IMR-90 (cell line): ENCODE measurements at regions not wholly inside any gene's neighbourhood (a gene's known extent, or its start where the extent isn't known, plus 50 kb on each side); places are given as distances from the start of the nearest gene placed in this dataset.

Experiments
- ATAC-seq: fragments of 200-7000 bp; cut with Tn5 transposase; 2 replicates; pipeline ENCODE4 v1.9.1; 2020; ENCODE audit warnings: low read depth, mild to moderate bottlenecking, moderate library complexity
- BruUV-seq: library from RNA; stranded (reverse); fragments of 400-500 nt; replicated peaks from 2 replicates; lab custom pipeline; 2021; lab: Mats Ljungman, UMichigan
- CTCF ChIA-PET: fragments of 300-600 bp; formaldehyde crosslinking; extraction: SDS; loops from one replicate; lab custom pipeline; 2021; ENCODE audit warnings: antibody characterized with exemption; lab: Yijun Ruan, JAX
- POLR2A ChIA-PET: fragments of 300-600 bp; sonication (Branson Sonifier 250); formaldehyde crosslinking; loops from one replicate; lab custom pipeline; 2022; ENCODE audit warnings: antibody characterized with exemption; ENCODE audit not compliant: unreplicated experiment; lab: Charles Lee
- DNase-seq: peaks from one replicate; pipeline ENCODE4 v3.0.0; 2013
- H2AFZ ChIP-seq: replicated peaks from 2 replicates; pipeline ENCODE3; 2013; ENCODE audit warnings: low read length, mild to moderate bottlenecking; ENCODE audit not compliant: poor library complexity
- H2AK5ac ChIP-seq: 2 replicates; pipeline ENCODE4 v1.6.1; 2013; ENCODE audit warnings: low read depth, low read length, inconsistent platforms
- H2AK9ac ChIP-seq: replicated peaks from 2 replicates; pipeline ENCODE3; 2013; ENCODE audit warnings: mild to moderate bottlenecking, low read depth, low read length, moderate library complexity; ENCODE audit not compliant: poor library complexity
- H2BK120ac ChIP-seq: 2 replicates; pipeline ENCODE4 v1.6.1; 2013; ENCODE audit warnings: low read depth, low read length, inconsistent platforms
- H2BK15ac ChIP-seq: 3 replicates; pipeline ENCODE4 v1.6.1; 2013; ENCODE audit warnings: low read depth, low read length, inconsistent platforms
- H2BK20ac ChIP-seq: 2 replicates; pipeline ENCODE4 v1.6.1; 2013; ENCODE audit warnings: low read depth, mild to moderate bottlenecking, inconsistent platforms, low read length, moderate library complexity
- H2BK5ac ChIP-seq: 2 replicates; pipeline ENCODE4 v1.6.1; 2013; ENCODE audit warnings: mild to moderate bottlenecking, low read depth, low read length, inconsistent platforms; ENCODE audit not compliant: poor library complexity, severe bottlenecking
- H3K14ac ChIP-seq: replicated peaks from 2 replicates; pipeline ENCODE4 v1.6.1; 2013; ENCODE audit warnings: low read depth, low read length, inconsistent platforms
- H3K18ac ChIP-seq: 2 replicates; pipeline ENCODE4 v1.6.1; 2013; ENCODE audit warnings: low read depth, low read length, control low read depth
- H3K23ac ChIP-seq: 2 replicates; pipeline ENCODE4 v1.6.1; 2013; ENCODE audit warnings: low read depth, low read length, inconsistent platforms
- H3K27ac ChIP-seq: 2 replicates; pipeline ENCODE4 v1.5.1; 2013; ENCODE audit warnings: mild to moderate bottlenecking, control low read depth, low read length; ENCODE audit not compliant: insufficient read depth
- H3K27me3 ChIP-seq: 2 replicates; pipeline ENCODE4 v1.6.1; 2013; ENCODE audit warnings: low read length; ENCODE audit not compliant: control insufficient read depth, insufficient read depth
- H3K36me3 ChIP-seq: 2 replicates; pipeline ENCODE4 v1.6.1; 2013; ENCODE audit warnings: low read length, mixed read lengths; ENCODE audit not compliant: control insufficient read depth, insufficient read depth
- H3K4ac ChIP-seq: 2 replicates; pipeline ENCODE4 v1.6.1; 2013; ENCODE audit warnings: low read depth, low read length, inconsistent platforms
- H3K4me1 ChIP-seq: 2 replicates; pipeline ENCODE4 v1.6.1; 2013; ENCODE audit warnings: low read length, mixed read lengths; ENCODE audit not compliant: control insufficient read depth, insufficient read depth
- H3K4me2 ChIP-seq: 2 replicates; pipeline ENCODE4 v1.6.1; 2013; ENCODE audit warnings: low read depth, mild to moderate bottlenecking, control low read depth, low read length, moderate library complexity
- H3K4me3 ChIP-seq: 2 replicates; pipeline ENCODE4 v1.5.1; 2013; ENCODE audit warnings: low read depth, mild to moderate bottlenecking, control low read depth, low read length, moderate library complexity; ENCODE audit not compliant: insufficient read depth
- H3K56ac ChIP-seq: 2 replicates; pipeline ENCODE4 v1.6.1; 2013; ENCODE audit warnings: low read length, inconsistent platforms; ENCODE audit not compliant: insufficient read depth; ENCODE audit errors: extremely low read depth
- H3K79me1 ChIP-seq, 2 experiments: 2 replicates each; pipeline ENCODE4 v1.6.1; 2013; ENCODE audit warnings: low read length in 2 of 2, inconsistent platforms in 1 of 2, low read depth in 1 of 2
- H3K9ac ChIP-seq: 2 replicates; pipeline ENCODE4 v1.6.1; 2013; ENCODE audit warnings: low read depth, low read length, control low read depth
- H3K9me1 ChIP-seq: 2 replicates; pipeline ENCODE4 v1.6.1; 2013; ENCODE audit warnings: low read length, inconsistent platforms; ENCODE audit not compliant: insufficient read depth
- H3K9me3 ChIP-seq: 2 replicates; pipeline ENCODE4 v1.6.1; 2013; ENCODE audit warnings: low read length; ENCODE audit not compliant: control insufficient read depth, insufficient read depth
- H4K20me1 ChIP-seq: 2 replicates; pipeline ENCODE4 v1.6.1; 2013; ENCODE audit warnings: low read length, inconsistent platforms; ENCODE audit not compliant: insufficient read depth
- H4K5ac ChIP-seq: 2 replicates; pipeline ENCODE4 v1.6.1; 2013; ENCODE audit warnings: mild to moderate bottlenecking, low read depth, low read length, control low read depth
- H4K8ac ChIP-seq, 2 experiments: 2 replicates each; pipeline ENCODE4 v1.6.1; 2013; ENCODE audit warnings: low read depth in 2 of 2, low read length in 2 of 2, control low read depth in 1 of 2, inconsistent platforms in 1 of 2
- H4K91ac ChIP-seq: 2 replicates; pipeline ENCODE4 v1.6.1; 2013; ENCODE audit warnings: low read depth, low read length, inconsistent platforms; ENCODE audit not compliant: insufficient read depth
- CEBPB ChIP-seq: IDR thresholded peaks from 2 replicates; pipeline ENCODE4 v1.6.1; 2012; ENCODE audit warnings: low read depth, low read length, improper control_type of control experiment
- SMC3 ChIP-seq: fragments of 150-350 bp; IDR thresholded peaks from 2 replicates; pipeline ENCODE4 v1.6.1; 2016; ENCODE audit warnings: low read depth, mild to moderate bottlenecking, antibody characterized with exemption, low read length, moderate library complexity
- WGBS, 2 experiments: methylation state at CpG; one replicate each; pipeline versions ENCODE4 v1.1.5 to v1.1.7; 2013; ENCODE audit warnings: missing lambda C conversion rate in 2 of 2; ENCODE audit not compliant: insufficient read length in 1 of 2; ENCODE audit errors: extremely low coverage in 2 of 2; 5-methylcytosine and 5-hydroxymethylcytosine counted together
- dilution Hi-C: fragments of 300-500 bp; cut with HindIII; formaldehyde crosslinking; loops from one replicate; pipeline ENCODE4 v1.14.3; 2018; ENCODE audit warnings: low sequenced_read_pairs; ENCODE audit not compliant: unreplicated experiment
- in situ Hi-C: fragments of 300-500 bp; cut with MboI; formaldehyde crosslinking; loops from 3 replicates; pipeline ENCODE4 v1.14.3; 2019; ENCODE audit warnings: low sequenced_read_pairs, inconsistent platforms, mixed read lengths
- intact Hi-C: fragments of 100-400 bp; cut with micrococcal nuclease; formaldehyde crosslinking; loops from 2 replicates; pipeline ENCODE4 v1.10.0; 2022

DNA sequence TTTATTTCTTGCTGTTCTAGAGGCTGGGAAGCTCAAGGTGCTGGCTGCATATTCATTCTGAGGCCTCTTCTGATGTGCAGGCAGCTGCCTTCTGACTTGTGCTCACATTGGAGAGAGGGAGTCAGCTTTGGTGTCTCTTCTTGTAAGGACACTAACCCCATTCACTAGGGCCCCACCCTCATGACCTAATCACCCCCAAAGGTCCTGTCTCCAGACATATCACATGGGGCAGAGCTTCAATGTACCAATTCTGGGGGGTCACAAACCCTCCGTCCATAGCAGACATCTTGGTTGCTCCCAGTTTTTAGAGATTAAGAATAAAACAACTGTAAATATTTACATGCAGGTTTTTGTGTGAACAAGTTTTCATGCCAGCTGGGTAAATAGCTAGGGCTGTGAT lies 109.1 kb downstream of the RTP5 start:
- Histone ChIP-seq H4K91ac (no peak overlapping the region), H3K36me3 (no peaks in the 10 kb centered on the region), H3K56ac (no peak overlapping the region), H4K5ac (no peak overlapping the region), H3K4ac (no peak overlapping the region), H3K27ac (no peak overlapping the region), H2AK5ac (no peak overlapping the region), H3K9me1 (no peaks in the 10 kb centered on the region), H3K4me1 (no peaks in the 10 kb centered on the region), H4K8ac (no peak overlapping the region), H2AK9ac (no peak overlapping the region), H3K14ac (no peak overlapping the region), H3K9ac (no peak overlapping the region), H3K18ac (no peak overlapping the region), H2BK20ac (no peak overlapping the region), H2BK5ac (no peak overlapping the region), H2AFZ (no peak overlapping the region), H3K4me2 (no peak overlapping the region), H3K79me1 (no peaks in the 10 kb centered on the region), H3K27me3 (peaks cover 2% of the 10 kb centered on the region; the same call in 1 of the 2 replicates), H4K20me1 (no peaks in the 10 kb centered on the region), H2BK15ac (no peak overlapping the region), H3K4me3 (no peak overlapping the region), H3K9me3 (0 out of 2 replicates have a peak, but pooled peaks cover 3% of the 10 kb centered on the region), H3K23ac (no peak overlapping the region), H2BK120ac (no peak overlapping the region)
- intact Hi-C loops, result no loop called here
- WGBS, 2 experiments, result no CpG with 5 or more reads among the region's 1 CpG
- ChIA-PET POLR2A (no interaction called here), CTCF (interaction anchor here (1.2 kb wide), 1 partner anchor 10 kb away, joined by 3 read pairs; no protein-coding TSS in a partner anchor)
- in situ Hi-C loops, result no loop called here
- ATAC-seq, result no peak
- dilution Hi-C loops, result no loop called here
- BruUV-seq, result no TSS peak
- TF ChIP-seq CEBPB (no peak), SMC3 (no peak)
- DNase-seq, result no peak
